Hippocampal formation (tissue), 2 donors: ENCODE measurements at regions not wholly inside any gene's neighbourhood (a gene's known extent, or its start where the extent isn't known, plus 50 kb on each side); places are given as distances from the start of the nearest gene placed in this dataset.
A peak's percentile ranks its signal among the peaks of the same experiment; 100 is the strongest.
"Not testable (repeated sequence)": the region's sequence is repeated elsewhere in the genome, so short reads cannot be mapped to it uniquely, and the experiment has no call there.

Source experiments
- DNase-seq, 2 donors: peaks; one replicate each; lab custom pipeline; 2025; lab: John Stamatoyannopoulos, UW

DNA sequence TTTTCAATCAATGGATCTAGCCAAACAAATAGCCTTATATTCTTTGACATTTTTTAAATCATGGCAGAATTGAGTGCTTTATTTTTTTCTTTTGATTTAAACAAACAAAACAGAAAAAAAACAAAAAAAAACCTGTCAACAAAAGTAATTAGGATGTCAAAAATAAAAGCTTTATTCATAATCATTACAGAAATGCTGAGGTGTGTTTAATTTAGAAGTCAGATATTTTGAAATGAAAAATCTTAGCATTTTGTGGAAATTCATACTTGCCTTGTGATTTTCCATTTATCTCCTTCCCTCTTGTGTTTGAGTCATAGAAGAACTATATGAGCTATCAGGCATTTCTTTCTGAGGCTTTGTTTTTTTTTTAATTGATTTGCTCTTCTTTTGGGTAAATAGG is 387.0 kb upstream of the STXBP6 start:
- DNase-seq: no peak

DNA sequence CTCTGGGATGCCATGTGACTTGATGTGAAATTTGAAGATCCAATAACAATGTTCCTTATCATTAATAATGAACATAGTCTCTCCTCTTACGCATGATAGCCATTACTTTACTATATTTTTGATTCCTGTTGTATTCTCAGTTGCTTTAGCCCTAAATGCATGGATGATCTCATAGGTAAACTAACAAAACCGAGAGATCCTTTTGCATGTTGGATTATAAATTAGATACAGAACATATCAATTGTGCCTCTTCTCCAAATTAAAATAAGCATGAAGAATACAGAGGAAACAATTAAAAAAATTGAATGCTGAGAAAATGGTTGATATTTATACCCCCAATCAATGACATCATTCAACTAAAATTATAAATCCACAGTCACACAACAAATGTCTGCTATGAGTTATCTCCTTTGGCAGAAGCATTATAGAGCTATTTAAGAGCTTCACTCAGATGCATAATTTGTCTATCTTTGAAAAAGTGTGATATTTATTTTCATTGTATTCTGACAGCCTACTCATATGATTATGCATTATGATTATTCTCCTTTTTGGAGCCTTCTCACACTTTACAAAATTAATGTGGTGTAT is 386.4 kb upstream of the STXBP6 start:
- no peak for DNase-seq

DNA sequence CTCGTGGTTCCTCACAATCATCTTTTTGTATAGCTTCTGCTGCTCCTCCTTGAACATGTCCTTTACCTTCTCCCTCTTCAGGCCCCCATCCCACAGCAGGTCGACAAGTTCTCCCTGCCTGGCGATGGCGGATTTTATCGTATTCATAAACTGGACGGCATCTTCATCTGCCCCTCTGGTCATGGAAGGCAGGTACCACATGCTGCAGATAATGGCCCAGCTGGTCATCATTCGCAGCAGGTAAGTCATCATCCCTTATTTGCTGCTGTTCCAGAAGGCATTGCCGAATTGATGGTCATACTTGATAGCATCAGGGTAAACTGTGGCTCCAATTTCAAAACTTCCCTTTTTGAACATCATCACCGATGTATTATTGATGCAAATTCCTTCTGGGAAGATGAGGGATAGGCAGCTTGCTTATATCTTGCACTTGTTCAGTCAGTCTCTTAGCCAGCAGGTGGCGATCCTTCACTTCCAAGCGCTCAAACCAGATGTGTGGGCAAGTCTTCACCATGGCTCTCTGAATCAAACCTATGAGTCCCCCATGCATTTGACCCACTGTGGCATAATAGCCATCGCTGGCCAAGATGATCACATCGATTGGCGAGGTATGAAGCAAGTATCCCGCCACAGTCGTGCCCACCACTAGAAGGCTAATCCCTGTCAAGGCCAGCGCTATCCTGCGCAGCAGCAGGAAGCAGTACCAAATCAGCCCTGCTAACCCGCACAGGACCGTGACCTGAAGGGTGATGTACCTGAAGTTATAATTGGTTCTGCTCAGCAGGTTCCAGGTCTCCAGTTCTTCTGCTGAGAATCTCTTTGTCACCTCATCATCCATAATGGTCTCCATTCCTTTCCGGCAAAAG is 381.5 kb upstream of the STXBP6 start:
- DNase-seq: no peak

DNA sequence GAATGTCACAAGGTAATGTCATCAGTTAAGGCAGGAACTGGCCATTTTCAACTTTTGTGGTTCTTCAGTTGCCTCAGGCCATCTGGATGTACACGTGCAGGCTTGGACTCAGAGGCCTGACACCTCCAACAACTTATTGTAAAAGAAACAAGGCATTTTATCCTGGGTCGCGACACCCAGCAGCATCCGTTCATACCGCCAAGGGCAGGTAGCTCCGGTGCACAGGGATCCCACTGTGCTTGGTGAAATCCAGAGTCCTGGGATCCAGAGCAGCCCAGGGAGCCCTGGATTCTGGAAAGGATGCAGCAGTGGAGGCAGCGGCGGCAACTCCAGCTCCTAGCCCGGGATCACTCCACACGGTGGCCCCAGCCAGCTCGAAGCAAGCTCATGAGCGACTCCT is 380.9 kb upstream of the STXBP6 start:
- DNase-seq: no peak

DNA sequence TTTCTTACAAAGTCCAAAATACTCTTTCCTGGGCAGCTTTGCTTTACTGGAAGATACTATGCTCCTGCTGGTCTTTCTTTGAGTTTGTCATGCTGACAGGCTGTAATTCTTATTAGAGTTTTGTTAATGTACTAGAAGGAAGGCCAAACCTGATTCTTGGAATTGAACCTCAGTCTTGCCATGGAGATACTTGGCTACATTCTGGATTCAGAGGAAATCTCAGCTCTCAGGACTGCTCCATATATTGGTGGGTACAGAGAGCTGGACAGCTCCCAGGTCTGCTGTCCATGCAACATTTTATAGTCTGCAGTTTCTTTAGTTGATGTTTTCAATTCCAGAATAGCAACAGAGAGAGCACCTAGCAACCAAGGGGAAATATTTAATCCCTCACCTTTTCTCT is 363.1 kb upstream of the STXBP6 start:
- no peak for DNase-seq

DNA sequence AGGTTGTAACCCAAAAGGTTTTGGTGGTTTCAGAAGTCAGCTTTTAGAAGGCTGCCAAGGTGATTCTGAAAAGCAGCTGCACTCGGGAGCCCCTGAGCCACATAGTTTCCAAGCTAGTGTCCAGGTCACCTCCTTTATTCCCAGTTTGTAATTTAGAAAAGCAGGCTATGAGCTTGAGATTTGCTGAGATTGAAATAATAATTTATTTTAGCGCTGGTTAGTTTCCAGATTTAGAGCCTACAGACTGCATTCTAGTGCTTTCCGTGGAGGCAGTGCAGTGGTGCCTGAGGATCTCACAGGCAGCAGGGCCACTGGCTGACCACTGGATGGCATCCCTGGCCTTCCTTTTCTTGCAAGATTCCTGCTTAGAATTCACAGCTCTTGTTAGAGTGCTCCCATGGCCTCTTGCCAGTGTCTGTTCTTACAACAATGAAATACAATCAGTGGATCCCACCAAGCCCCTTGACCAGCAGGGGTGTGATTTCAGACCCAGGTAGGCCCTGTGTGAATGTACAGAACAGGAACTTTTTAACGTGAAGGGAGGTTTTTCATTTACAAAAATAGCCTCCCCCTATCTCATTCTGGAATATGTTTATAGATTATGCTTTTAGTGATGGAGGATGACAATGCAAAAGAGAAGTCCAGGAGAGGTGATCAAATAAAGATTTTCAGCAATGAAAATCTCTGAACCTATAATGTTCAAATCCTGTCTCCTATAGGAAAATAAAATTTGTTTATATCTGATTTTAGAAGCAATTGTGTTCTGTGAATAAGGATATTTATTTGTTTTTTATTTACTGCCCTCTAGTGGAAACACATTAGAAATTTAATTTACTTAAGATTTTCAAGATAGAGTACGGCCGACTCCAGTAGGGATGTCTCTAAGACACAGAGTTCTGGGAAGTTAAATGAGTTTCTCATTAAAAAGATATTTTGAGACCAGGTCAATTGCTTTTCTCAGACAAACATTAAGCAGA is 362.1 kb upstream of the STXBP6 start:
- DNase-seq: peak; percentile 47

DNA sequence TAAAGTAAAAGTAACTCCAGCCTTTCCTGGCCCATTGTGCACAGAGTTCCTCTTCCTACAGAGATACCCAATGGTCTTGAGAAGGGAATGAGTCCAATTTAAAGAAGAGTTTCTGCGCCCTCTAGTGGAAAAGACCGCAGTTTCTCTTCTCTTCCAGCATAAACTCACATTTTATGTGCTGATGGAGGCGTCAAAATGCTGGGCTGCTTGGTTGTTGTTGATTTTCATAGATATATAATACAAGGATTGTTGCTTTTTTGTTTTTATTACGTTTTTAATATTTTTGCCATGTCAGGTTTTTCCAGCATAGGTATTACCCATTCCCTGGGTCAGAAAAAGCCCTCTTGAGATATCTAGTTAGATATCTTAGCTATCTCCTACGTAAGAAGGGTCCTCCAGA is 356.9 kb upstream of the STXBP6 start:
- DNase-seq: no peak

DNA sequence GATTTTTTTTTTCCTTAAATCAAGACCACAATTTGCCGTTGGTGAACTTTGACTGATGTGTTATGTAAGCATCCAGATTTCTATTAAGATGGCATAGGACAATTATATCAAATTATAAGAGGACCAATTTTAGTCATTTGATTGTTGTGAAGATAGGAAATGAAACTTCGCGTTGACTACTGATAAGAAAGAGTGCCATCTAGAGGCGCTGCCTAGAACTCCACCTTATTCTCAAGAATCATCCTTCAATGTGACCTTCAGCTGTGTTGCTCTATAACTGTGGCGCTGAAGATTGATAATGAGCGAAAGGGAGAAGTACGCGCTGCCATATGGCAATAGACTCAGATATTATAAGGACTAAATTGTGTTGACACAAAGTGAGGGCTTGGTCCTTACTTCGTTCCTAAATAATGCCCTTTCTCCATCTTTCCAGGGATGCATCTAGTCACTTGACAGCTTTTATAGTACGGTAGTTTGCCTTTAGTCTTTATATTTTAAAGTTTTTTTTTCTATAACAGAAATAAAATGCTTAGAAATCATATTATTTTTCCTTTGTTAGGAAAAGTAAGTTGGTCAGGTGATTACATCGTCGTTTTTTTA is 350.8 kb upstream of the STXBP6 start:
- DNase-seq: peak; percentile 1 to 66

DNA sequence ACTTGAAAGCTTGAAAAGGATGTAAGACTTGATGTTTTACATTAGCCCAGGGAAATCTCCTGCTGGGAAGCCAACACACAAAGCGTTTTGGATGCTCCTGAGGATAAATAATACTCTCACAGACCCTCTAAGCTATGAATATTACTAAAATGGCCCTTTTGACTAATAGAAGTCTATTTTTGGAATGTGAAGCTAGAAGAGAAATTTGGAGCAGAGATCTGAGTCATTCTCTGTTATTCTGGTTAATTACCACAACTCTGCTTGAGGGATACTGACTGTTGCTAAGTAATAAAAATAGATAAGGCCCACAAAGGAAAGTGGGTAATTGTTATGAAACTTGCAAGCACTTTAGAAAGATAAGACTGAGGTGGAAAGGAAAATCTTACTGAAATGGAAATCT is 346.2 kb upstream of the STXBP6 start:
- no peak for DNase-seq

DNA sequence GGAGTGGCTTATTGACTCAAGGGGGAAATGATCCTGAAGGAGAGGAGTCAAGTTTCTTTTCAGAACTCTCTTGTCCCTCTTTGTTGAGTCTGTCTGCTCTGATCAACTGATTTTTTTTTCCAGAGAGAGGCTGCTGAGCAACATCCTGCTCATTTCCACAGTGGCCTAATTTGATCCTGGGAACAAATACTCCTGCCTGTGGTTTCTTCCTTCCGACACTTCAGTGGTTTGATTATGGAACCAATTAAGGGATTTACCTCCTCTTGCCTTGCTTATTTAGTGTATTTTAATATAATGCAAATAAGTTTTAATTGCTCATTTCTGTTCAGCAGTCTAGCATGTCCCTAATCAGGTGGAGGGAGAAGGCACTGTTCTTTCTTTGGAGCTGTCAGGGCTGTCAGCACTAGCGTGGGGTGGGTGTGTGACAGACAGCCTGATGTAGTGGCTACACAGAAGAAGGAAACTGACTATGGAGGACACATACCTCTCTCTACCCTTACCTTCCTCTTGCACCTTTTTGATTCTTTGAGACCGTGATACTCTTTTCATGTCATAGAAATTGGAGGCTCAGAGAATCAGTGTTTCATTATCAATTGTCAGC is 344.9 kb upstream of the STXBP6 start:
- no peak for DNase-seq

DNA sequence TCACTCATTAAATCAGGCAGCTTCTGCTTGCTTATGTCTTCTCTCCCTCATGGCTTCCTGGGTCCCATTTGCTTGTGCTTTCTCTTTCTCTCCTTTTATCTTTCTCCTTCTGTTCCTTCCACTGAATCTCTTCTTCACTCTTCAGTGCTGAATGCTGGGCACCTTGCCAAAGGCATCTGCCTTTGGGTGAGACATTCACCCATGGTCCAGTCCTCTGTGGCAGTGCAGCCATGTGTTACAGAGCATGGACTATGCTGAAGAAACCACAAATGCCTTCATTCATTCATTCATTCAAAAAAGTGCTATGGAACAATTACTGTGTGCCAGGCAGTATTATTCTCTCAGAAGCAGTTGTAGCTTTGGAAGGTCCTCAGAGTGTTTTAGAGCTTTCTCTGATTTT is 344.4 kb upstream of the STXBP6 start:
- no peak for DNase-seq

DNA sequence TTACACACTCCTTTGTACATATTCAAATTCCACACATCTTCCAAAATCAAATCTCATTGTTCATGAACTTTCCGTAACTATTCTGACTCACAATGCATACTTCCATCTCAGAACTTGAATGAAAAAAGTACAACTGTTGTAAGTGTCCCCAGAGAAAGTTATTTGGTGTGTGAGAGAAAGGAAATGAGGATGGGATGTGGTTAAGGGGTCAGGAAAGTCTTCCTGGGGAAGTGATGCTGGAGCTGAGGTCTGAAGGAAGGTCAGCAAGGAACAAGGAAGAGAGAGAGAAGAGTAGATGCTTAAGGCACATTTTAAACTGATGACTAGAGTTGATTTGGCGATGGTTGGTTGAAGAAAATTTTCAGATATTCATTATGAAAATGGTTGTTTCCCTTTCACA is 340.0 kb upstream of the STXBP6 start:
- DNase-seq: no peak

DNA sequence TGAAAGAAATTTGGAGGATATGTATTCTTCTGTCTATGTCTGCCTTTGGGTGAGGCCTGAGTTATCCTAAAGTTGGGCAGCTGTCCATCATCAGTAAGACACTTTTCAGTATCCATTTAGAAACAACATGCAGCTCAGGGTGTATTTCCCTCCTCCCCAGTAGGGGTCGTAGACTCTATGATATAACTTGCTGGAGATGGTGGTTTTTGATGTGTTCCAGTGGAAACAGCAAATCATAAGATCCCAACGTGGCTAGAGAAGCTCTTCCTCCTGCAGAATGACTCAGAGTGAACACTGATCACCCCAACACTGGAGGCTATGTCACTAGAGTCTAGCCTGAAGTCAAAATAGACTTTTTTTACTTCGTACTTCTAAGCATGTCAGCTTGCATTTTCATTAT is 331.6 kb upstream of the STXBP6 start:
- DNase-seq: no peak

DNA sequence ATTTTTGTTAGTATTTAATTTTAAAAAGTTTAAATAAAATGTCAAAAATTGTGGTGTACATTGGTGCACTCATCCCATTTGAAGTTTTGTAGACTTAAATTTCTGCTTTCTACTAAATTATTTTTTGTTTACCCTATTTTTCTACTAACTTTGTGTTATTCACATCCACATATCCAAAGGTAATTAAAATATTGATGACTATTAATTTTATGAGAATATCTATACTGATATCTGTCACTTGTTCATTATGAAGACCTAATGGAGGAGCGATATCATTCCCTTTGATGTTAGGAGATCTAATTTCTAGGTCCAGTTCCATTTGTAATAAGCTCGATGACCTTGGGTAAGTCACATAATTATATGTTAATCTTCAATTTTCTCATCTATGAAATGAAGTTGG is 325.7 kb upstream of the STXBP6 start:
- no peak for DNase-seq

DNA sequence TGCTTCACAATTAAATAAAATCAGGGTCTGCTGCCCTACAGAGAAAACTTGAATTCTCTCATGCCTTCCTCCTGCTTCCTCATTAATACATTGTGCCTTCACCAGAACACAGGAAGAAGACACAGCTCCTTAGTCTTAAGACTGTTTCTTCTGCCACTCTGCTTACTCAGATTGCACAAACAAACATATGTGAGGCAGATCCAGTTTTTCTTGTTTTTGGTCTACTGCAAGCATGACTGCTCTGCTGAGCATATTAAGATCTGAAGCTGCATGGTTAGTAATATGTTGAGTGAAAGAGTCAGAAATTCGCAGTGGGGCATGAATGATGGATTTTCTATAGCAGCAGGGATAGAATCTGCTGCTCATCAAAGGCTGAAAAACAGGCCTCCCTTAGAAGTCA is 321.1 kb upstream of the STXBP6 start:
- DNase-seq: no peak

DNA sequence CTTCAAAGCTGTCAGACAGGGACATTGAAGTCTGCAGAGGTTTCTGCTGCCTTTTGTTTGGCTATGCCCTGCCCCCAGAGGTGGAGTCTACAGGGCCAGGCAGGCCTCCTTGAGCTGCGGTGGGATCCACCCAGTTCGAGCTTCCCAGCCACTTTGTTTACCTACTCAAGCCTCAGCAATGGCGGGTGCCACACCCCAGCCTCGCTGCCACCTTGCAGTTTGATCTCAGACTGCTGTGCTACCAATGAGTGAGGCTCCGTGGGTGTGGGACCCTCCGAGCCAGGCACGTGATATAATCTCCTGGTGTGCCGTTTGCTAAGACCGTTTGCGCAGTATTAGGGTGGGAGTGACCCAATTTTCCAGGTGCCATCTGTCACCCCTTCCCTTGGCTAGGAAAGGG is 320.1 kb upstream of the STXBP6 start:
- DNase-seq: not testable (repeated sequence)

DNA sequence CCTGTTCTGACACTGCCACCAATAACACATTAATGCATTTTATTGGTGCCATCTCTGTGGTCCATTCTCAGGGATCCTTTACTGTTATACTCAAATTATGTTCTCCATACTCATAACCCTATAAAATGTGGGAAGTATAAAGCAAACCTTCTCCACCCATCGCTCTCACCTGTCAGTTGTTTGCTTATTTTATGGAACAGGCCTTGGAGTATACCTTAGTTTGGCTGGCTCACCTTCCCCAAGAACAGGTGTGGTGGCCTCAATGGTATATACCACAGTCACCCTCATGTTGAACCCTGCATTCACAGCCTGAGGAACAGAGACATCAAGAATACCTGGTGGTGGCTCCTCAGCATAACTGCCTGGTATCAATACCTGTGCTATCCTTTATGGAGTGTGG is 308.4 kb upstream of the STXBP6 start:
- DNase-seq: no peak

DNA sequence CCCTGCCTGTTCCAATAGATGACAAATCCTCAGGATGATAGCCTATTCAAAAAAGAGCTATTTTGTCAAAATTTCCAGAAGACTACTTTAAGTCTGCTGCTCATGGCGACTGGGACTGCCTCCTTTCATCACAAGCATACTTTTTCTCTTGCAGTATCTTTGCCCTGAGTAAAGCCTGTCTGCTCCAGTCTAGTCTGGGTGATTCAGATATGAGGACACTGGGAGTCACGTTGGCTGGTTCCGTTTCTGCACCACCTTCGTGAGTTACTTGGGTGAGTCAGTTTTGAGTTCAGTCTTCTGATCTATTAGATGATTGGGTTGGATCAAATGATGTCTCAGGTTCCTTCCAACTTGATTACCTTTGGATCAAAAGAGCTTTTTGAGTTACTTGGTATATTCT is 301.3 kb upstream of the STXBP6 start:
- no peak for DNase-seq

DNA sequence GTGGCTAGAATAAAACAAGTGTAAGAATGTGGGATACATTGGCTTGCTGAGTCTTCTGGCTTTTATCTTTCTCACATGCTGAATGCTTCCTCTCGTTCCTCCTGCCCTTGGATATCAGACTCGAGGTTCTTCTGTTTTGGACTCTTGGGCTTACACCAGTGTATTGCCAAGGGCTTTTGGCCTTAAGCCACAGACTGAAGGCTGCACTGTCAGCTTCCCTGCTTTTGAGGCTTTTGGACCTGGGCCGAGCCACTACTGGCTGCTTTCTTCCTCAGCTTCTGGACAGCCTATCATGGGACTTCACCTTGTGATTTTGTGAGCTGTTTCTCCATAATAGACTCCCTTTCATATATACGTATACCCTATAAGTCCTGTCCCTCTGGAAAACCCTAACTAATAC is 300.9 kb upstream of the STXBP6 start:
- DNase-seq: no peak

DNA sequence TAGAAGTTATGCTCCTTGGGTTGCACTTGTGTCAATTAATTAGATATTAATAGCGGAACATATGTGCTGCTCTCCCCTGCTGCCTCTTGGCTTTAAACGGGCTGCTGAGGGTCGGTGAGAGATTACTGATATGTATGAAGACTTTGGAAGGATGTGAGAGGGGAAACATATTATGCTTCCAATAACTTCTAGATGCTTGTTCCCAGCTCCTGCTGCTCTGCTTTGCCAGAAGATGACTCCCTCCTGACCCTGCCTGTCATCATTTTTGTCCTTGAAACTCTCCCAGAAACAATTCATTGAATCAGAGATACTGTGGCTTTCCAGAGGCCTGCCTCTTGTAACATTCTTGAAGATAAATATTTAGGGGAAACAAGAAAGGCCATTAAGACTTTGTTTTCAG is 300.1 kb upstream of the STXBP6 start:
- no peak for DNase-seq

DNA sequence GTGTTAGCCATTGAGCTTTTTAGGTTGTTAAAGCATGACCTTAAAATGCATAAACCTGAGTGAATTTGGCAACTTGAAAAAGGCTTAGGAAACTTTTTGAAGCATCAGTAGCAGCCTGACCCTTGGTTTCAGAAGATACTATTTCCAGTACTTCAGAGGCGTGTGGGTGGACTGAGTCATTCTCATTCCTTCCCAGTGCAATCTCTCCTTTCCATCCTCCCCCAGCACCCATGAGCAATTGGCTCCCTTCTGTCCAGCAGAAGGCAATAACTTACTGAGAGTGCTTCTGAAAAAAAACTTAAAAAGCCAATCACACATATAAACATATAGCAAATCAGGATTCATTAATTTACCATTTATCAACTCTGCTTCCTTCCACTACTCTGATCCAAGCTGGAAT is 299.3 kb upstream of the STXBP6 start:
- DNase-seq: no peak

DNA sequence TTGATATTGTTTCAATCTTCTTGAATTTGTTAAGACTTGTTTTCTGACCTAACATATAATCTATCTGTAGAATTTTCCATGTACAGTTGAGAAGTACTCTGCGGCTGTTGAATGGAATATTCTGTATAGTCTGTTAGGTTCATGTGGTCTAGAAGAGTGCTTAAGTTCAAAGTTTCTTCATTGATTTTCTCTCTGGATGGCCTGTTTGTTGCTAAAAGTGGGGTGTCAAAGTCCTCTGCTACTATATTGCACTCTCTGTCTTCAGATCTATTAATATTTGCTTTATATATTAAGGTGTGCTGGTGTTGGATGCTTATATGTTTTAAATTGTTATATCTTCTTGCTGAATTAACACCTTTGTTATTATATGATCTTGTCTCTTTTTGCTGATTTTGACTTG is 290.9 kb upstream of the STXBP6 start:
- DNase-seq: no peak
